SK-N-SH treated with all-trans-retinoic acid at 6 μM for 48 hours (cell line): ENCODE measurements at regions not wholly inside any gene's neighbourhood (a gene's known extent, or its start where the extent isn't known, plus 50 kb on each side); places are given as distances from the start of the nearest gene placed in this dataset.
A peak's percentile ranks its signal among the peaks of the same experiment; 100 is the strongest.

ENCODE experiments used
- ATAC-seq: fragments of 200-7000 bp; cut with Tn5 transposase; 3 replicates; pipeline ENCODE4 v1.9.1; 2020; ENCODE audit warnings: mild to moderate bottlenecking, moderate library complexity
- ARNTL ChIP-seq: fragments of 450-650 bp; formaldehyde crosslinking; IDR thresholded peaks from 2 replicates; pipeline ENCODE4 v1.5.0; 2020; ENCODE audit warnings: low read depth, mild to moderate bottlenecking, moderate library complexity, borderline replicate concordance
- BACH2 ChIP-seq: fragments of 250-450 bp; sonication (Bioruptor Pico); IDR thresholded peaks from 2 replicates; pipeline ENCODE4 v1.9.0; 2021; ENCODE audit warnings: mild to moderate bottlenecking, borderline replicate concordance
- CSDC2 ChIP-seq: fragments of 250-450 bp; sonication (Bioruptor Pico); IDR thresholded peaks from 2 replicates; pipeline ENCODE4 v1.5.0; 2020; ENCODE audit warnings: mild to moderate bottlenecking, moderate library complexity
- CSRNP3 ChIP-seq: fragments of 250-450 bp; sonication (Bioruptor Pico); IDR thresholded peaks from 2 replicates; pipeline ENCODE4 v1.5.1; 2021; ENCODE audit warnings: mild to moderate bottlenecking, moderate library complexity
- ESRRG ChIP-seq: fragments of 250-450 bp; sonication (Bioruptor Pico); IDR thresholded peaks from 2 replicates; pipeline ENCODE4 v1.6.1; 2021; ENCODE audit warnings: mild to moderate bottlenecking
- GLIS3 ChIP-seq: fragments of 250-450 bp; sonication (Bioruptor Pico); IDR thresholded peaks from 2 replicates; pipeline ENCODE4 v1.5.0; 2020; ENCODE audit warnings: mild to moderate bottlenecking, moderate library complexity
- ISL1 ChIP-seq: fragments of 250-450 bp; sonication (Bioruptor Pico); IDR thresholded peaks from 2 replicates; pipeline ENCODE4 v2.1.2; 2022; ENCODE audit warnings: mild to moderate bottlenecking, moderate library complexity
- OSR1 ChIP-seq: fragments of 250-450 bp; sonication (Bioruptor Pico); IDR thresholded peaks from 2 replicates; pipeline ENCODE4 v1.8.0; 2022; ENCODE audit warnings: moderate library complexity, mild to moderate bottlenecking, inconsistent platforms
- PATZ1 ChIP-seq: fragments of 250-450 bp; sonication (Bioruptor Pico); IDR thresholded peaks from 2 replicates; pipeline ENCODE4 v1.8.0; 2020; ENCODE audit warnings: mild to moderate bottlenecking, moderate library complexity, borderline replicate concordance
- PPARA ChIP-seq: fragments of 250-450 bp; sonication (Bioruptor Pico); IDR thresholded peaks from 2 replicates; pipeline ENCODE4 v1.5.0; 2020; ENCODE audit warnings: mild to moderate bottlenecking, borderline replicate concordance
- RARB ChIP-seq: fragments of 250-450 bp; sonication (Bioruptor Pico); IDR thresholded peaks from 2 replicates; pipeline ENCODE4 v1.8.0; 2021; ENCODE audit warnings: mild to moderate bottlenecking, moderate library complexity
- SNAI2 ChIP-seq: fragments of 250-450 bp; sonication (Bioruptor Pico); IDR thresholded peaks from 2 replicates; pipeline ENCODE4 v1.5.0; 2020; ENCODE audit warnings: mild to moderate bottlenecking, moderate library complexity
- TCF4 ChIP-seq: fragments of 250-450 bp; sonication (Bioruptor Pico); IDR thresholded peaks from 2 replicates; pipeline ENCODE4 v1.8.0; 2021; ENCODE audit warnings: mild to moderate bottlenecking, moderate library complexity, borderline replicate concordance
- TOX ChIP-seq: fragments of 250-450 bp; sonication (Bioruptor Pico); IDR thresholded peaks from 2 replicates; pipeline ENCODE4 v1.8.0; 2021; ENCODE audit warnings: mild to moderate bottlenecking, moderate library complexity, borderline replicate concordance
- TSHZ2 ChIP-seq: fragments of 250-450 bp; sonication (Bioruptor Pico); IDR thresholded peaks from 2 replicates; pipeline ENCODE4 v1.5.0; 2020; ENCODE audit warnings: mild to moderate bottlenecking, moderate library complexity
- ZC3H10 ChIP-seq: fragments of 250-450 bp; sonication (Bioruptor Pico); IDR thresholded peaks from 2 replicates; pipeline ENCODE4 v1.5.1; 2021; ENCODE audit warnings: mild to moderate bottlenecking, moderate library complexity
- ZFP3 ChIP-seq: fragments of 250-450 bp; sonication (Bioruptor Pico); IDR thresholded peaks from 2 replicates; pipeline ENCODE4 v1.5.0; 2020; ENCODE audit warnings: mild to moderate bottlenecking, moderate library complexity
- ZFP30 ChIP-seq: fragments of 450-650 bp; formaldehyde crosslinking; IDR thresholded peaks from 2 replicates; pipeline ENCODE4 v1.5.0; 2022; ENCODE audit warnings: mild to moderate bottlenecking, moderate library complexity
- ZNF565 ChIP-seq: fragments of 450-650 bp; formaldehyde crosslinking; conservative IDR thresholded peaks from 2 replicates; pipeline ENCODE4 v1.5.0; 2020; ENCODE audit warnings: low read depth, mild to moderate bottlenecking, moderate library complexity
- ZNF70 ChIP-seq: fragments of 450-650 bp; formaldehyde crosslinking; IDR thresholded peaks from 2 replicates; pipeline ENCODE4 v1.5.0; 2020; ENCODE audit warnings: mild to moderate bottlenecking, moderate library complexity
- ZNF8 ChIP-seq: fragments of 450-650 bp; formaldehyde crosslinking; IDR thresholded peaks from 2 replicates; pipeline ENCODE4 v1.5.0; 2020; ENCODE audit warnings: mild to moderate bottlenecking, moderate library complexity
- TF ChIP-seq, protein P1 (sequence below): fragments of 250-450 bp; sonication (Bioruptor Pico); IDR thresholded peaks from 2 replicates; pipeline ENCODE4 v1.5.1; 2020; ENCODE audit warnings: low read depth, mild to moderate bottlenecking, moderate library complexity
- TF ChIP-seq, protein P2 (sequence below): fragments of 250-450 bp; sonication (Bioruptor Pico); IDR thresholded peaks from 2 replicates; pipeline ENCODE4 v1.8.0; 2021; ENCODE audit warnings: low read depth, mild to moderate bottlenecking, moderate library complexity, borderline replicate concordance

GRCh38 chr5:103461243-103461642, 101.3 kb downstream of the NUDT12 start:
- peak; percentile 96 for ATAC-seq
- TF ChIP-seq ZNF565 (no peak), ISL1 (peak; percentile 75)

DNA sequence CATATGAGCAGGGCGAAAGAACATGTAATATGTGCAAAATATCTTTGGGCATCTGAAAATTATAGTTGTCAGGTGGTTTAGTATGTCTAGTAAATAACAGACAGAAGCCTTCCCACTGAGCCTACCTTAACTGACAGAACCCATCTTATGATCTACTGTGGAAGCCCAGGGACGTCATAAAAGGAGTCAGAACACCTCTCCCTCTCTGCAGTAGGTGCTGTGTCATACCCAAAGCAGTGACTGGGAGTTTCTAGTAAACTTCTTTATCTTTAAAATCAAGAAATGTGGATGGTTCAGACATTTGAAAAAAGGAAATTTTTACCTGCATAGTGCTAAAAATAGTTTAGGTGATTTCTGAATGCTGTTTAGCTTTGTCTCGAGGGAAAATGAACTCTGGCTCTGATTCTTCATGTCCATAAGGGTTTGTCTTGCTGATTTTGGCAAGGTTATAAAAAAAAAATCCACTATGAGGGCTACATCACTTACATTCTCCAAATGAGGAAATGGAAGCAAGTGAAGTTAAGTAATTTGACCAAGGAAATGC, 104.0 kb downstream of the NUDT12 start:
- TF ChIP-seq TSHZ2 (CRISPR knock-in tag) (no peak), ISL1 (no peak), TCF4 (CRISPR knock-in tag) (no peak), GLIS3 (CRISPR knock-in tag) (no peak), OSR1 (CRISPR knock-in tag) (no peak), ESRRG (CRISPR knock-in tag) (no peak), ZNF70 (CRISPR knock-in tag) (no peak), CSDC2 (CRISPR knock-in tag) (no peak), PPARA (CRISPR knock-in tag) (no peak), ZC3H10 (no peak)
- TF ChIP-seq, protein P1, sequence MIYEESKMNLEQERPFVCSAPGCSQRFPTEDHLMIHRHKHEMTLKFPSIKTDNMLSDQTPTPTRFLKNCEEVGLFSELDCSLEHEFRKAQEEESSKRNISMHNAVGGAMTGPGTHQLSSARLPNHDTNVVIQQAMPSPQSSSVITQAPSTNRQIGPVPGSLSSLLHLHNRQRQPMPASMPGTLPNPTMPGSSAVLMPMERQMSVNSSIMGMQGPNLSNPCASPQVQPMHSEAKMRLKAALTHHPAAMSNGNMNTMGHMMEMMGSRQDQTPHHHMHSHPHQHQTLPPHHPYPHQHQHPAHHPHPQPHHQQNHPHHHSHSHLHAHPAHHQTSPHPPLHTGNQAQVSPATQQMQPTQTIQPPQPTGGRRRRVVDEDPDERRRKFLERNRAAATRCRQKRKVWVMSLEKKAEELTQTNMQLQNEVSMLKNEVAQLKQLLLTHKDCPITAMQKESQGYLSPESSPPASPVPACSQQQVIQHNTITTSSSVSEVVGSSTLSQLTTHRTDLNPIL (CRISPR knock-in tag): no peak
- ATAC-seq: no peak

DNA sequence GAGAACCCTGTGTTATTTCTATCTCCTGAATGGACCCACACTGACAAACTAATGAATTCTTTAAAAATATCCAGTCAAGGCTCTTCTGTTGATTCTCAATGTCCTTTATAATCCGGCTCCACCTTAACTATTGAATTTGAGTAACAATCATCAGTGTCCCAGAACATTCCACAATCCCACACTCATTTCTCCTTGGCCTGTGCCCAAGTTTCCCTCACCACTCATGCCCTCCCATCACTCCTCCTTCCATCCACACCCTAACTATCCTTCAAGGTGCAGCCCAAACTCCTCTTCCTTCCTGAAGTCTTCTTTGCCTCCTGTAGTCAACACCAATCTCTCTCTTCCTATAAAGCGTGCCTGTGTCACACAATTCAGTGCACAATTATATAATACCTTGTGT, 106.1 kb downstream of the NUDT12 start:
- TF ChIP-seq ZNF70 (CRISPR knock-in tag) (no peak), ESRRG (CRISPR knock-in tag) (no peak), PATZ1 (CRISPR knock-in tag) (no peak), BACH2 (CRISPR knock-in tag) (no peak), OSR1 (CRISPR knock-in tag) (no peak), ZFP30 (CRISPR knock-in tag) (no peak), ZFP3 (CRISPR knock-in tag) (no peak), ZNF565 (no peak), ISL1 (no peak), RARB (CRISPR knock-in tag) (no peak), CSRNP3 (CRISPR knock-in tag) (no peak), ZC3H10 (no peak), ZNF8 (CRISPR knock-in tag) (no peak), CSDC2 (CRISPR knock-in tag) (no peak), PPARA (CRISPR knock-in tag) (no peak), SNAI2 (CRISPR knock-in tag) (no peak), TOX (no peak)
- TF ChIP-seq, protein P1 (CRISPR knock-in tag): no peak
- no peak for ATAC-seq

DNA sequence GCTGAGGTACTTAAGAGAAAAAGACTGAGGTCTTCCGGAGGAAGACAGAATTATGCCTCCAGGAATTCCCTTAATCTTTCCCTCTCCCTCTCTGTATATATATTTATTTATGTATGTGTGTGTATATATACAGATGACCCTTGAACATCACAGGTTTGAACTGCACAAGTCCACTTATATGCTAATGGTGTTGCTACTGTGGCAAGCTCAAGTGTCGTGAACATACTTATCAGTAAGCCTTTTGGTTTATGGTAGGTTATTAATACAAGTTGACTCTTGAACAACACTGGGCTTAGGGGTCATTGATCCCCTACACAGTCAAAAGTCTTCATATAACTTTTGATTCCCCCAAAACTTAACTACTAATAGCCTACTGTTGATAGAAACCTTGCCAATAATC, 106.8 kb downstream of the NUDT12 start:
- no peak for ATAC-seq
- no peak for TF ChIP-seq BACH2 (CRISPR knock-in tag)
- TF ChIP-seq, protein P2, sequence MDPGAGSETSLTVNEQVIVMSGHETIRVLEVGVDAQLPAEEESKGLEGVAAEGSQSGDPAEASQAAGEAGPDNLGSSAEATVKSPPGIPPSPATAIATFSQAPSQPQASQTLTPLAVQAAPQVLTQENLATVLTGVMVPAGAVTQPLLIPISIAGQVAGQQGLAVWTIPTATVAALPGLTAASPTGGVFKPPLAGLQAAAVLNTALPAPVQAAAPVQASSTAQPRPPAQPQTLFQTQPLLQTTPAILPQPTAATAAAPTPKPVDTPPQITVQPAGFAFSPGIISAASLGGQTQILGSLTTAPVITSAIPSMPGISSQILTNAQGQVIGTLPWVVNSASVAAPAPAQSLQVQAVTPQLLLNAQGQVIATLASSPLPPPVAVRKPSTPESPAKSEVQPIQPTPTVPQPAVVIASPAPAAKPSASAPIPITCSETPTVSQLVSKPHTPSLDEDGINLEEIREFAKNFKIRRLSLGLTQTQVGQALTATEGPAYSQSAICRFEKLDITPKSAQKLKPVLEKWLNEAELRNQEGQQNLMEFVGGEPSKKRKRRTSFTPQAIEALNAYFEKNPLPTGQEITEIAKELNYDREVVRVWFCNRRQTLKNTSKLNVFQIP (CRISPR knock-in tag): no peak
- TF ChIP-seq ZC3H10: no peak
- no peak for TF ChIP-seq TCF4 (CRISPR knock-in tag)
- no peak for TF ChIP-seq CSDC2 (CRISPR knock-in tag)
- no peak for TF ChIP-seq ZNF8 (CRISPR knock-in tag)
- TF ChIP-seq ZNF565: no peak
- TF ChIP-seq PPARA (CRISPR knock-in tag): no peak
- TF ChIP-seq ZNF70 (CRISPR knock-in tag): no peak
- no peak for TF ChIP-seq TOX
- TF ChIP-seq RARB (CRISPR knock-in tag): no peak
- no peak for TF ChIP-seq ARNTL (CRISPR knock-in tag)
- no peak for TF ChIP-seq PATZ1 (CRISPR knock-in tag)
